ENCODE measurements at regions not wholly inside any gene's neighbourhood (a gene's known extent, or its start where the extent isn't known, plus 50 kb on each side); places are given as distances from the start of the nearest gene placed in this dataset.
"Not testable (repeated sequence)": the region's sequence is repeated elsewhere in the genome, so short reads cannot be mapped to it uniquely, and the experiment has no call there.

GRCh38 chr2:194483041-194483440 is 1174.0 kb upstream of the SLC39A10 start:
- no peak for DNase-seq

- DNase-seq: no peak
Measured at GRCh38 chr2:194465641-194466040, 1191.4 kb upstream of the SLC39A10 start.

- DNase-seq: no peak
Measured at GRCh38 chr2:194464964-194465638, 1191.9 kb upstream of the SLC39A10 start.

- DNase-seq: not testable (repeated sequence)
Measured at GRCh38 chr2:194462883-194463282, 1194.1 kb upstream of the SLC39A10 start.

- no peak for DNase-seq
Measured at GRCh38 chr2:194455358-194455757, 1201.7 kb upstream of the SLC39A10 start.

GRCh38 chr2:194452504-194452903 is 1204.5 kb upstream of the SLC39A10 start:
- DNase-seq: no peak

GRCh38 chr2:194445226-194445625 is 1211.8 kb upstream of the SLC39A10 start:
- DNase-seq: no peak

GRCh38 chr2:194443926-194444325 is 1213.1 kb upstream of the SLC39A10 start:
- no peak for DNase-seq

- no peak for DNase-seq
Measured at GRCh38 chr2:194424683-194425209, 1232.3 kb upstream of the SLC39A10 start.

- no peak for DNase-seq
Measured at GRCh38 chr2:194411221-194411620, 1245.8 kb upstream of the SLC39A10 start.

GRCh38 chr2:194395818-194396217 is 1261.2 kb upstream of the SLC39A10 start:
- DNase-seq: no peak

GRCh38 chr2:194385376-194385775 is 1271.7 kb upstream of the SLC39A10 start:
- no peak for DNase-seq

- DNase-seq: no peak
Measured at GRCh38 chr2:194383401-194383800, 1273.6 kb upstream of the SLC39A10 start.

- no peak for DNase-seq
Measured at GRCh38 chr2:194382221-194382620, 1274.8 kb upstream of the SLC39A10 start.

- no peak for DNase-seq
Measured at GRCh38 chr2:194380011-194380410, 1277.0 kb upstream of the SLC39A10 start.

- DNase-seq: peak; percentile 4
Measured at GRCh38 chr2:194367390-194367789, 1289.6 kb upstream of the SLC39A10 start.

- no peak for DNase-seq
Measured at GRCh38 chr2:194363878-194364277, 1293.1 kb upstream of the SLC39A10 start.

GRCh38 chr2:194363295-194363694 is 1293.7 kb upstream of the SLC39A10 start:
- DNase-seq: no peak

GRCh38 chr2:194352505-194352904 is 1304.5 kb upstream of the SLC39A10 start:
- DNase-seq: no peak

GRCh38 chr2:194346193-194346592 is 1310.8 kb upstream of the SLC39A10 start:
- no peak for DNase-seq

- DNase-seq: no peak
Measured at GRCh38 chr2:194345347-194345746, 1311.7 kb upstream of the SLC39A10 start.

GRCh38 chr2:194343167-194343566 is 1313.9 kb upstream of the SLC39A10 start:
- no peak for DNase-seq

- DNase-seq: no peak
Measured at GRCh38 chr2:194332799-194333490, 1324.1 kb upstream of the SLC39A10 start.

- no peak for DNase-seq
Measured at GRCh38 chr2:194328456-194328855, 1328.6 kb upstream of the SLC39A10 start.
